GM12878 (cell line): ENCODE measurements at regions not wholly inside any gene's neighbourhood (a gene's known extent, or its start where the extent isn't known, plus 50 kb on each side); places are given as distances from the start of the nearest gene placed in this dataset.
"Not testable (repeated sequence)": the region's sequence is repeated elsewhere in the genome, so short reads cannot be mapped to it uniquely, and the experiment has no call there.

Experiments used
- BHLHE40 ChIP-seq, 2 experiments: fragments of 450-650 bp in 1 of 2; IDR thresholded peaks; 2 replicates each; pipeline ENCODE4 v1.6.1; 2011 to 2017; ENCODE audit warnings: low read depth in 2 of 2, borderline replicate concordance in 1 of 2, improper control_type of control experiment in 1 of 2, low read length in 1 of 2, mild to moderate bottlenecking in 1 of 2
- NR2C1 ChIP-seq: fragments of 450-650 bp; IDR thresholded peaks from 2 replicates; pipeline ENCODE4 v1.6.1; 2017; ENCODE audit warnings: antibody characterized with exemption, mild to moderate bottlenecking, moderate library complexity
- POLR2AphosphoS5 ChIP-seq: IDR thresholded peaks from 2 replicates; pipeline ENCODE4 v1.6.1; 2011; ENCODE audit warnings: mild to moderate bottlenecking, low read length, inconsistent platforms
- ZBTB4 ChIP-seq: fragments of 450-650 bp; formaldehyde crosslinking; IDR thresholded peaks from 2 replicates; pipeline ENCODE4 v1.4.0; 2022; ENCODE audit warnings: mild to moderate bottlenecking, moderate library complexity

GRCh38 chr3:31115531-31115930 is 221.1 kb upstream of the GADL1 start:
- TF ChIP-seq BHLHE40 (IDR thresholded peaks at IDR 0.05; ENCODE audit: borderline replicate concordance in 1 of 2, low read depth in 2 of 2, low read length in 1 of 2); NR2C1; ZBTB4; POLR2AphosphoS5: not testable (repeated sequence)
